Cardiac fibroblast (primary cell): ENCODE measurements at regions not wholly inside any gene's neighbourhood (a gene's known extent, or its start where the extent isn't known, plus 50 kb on each side); places are given as distances from the start of the nearest gene placed in this dataset.
A peak's percentile ranks its signal among the peaks of the same experiment; 100 is the strongest.

Experiments
- DNase-seq, 2 donors: peaks; one replicate each; pipeline versions ENCODE4 v3.0.0 to v3.0.0-alpha.2; 2010; ENCODE audit warnings: low read depth in 2 of 2
- H3K4me3 ChIP-seq, 2 donors: replicated peaks in 1 of 2; 1 replicate in 1 of 2; 2 replicates in 1 of 2; pipeline ENCODE4 v1.5.1; 2011; ENCODE audit warnings: low read depth in 2 of 2, low read length in 2 of 2, mild to moderate bottlenecking in 2 of 2, moderate library complexity in 1 of 2
- TF ChIP-seq, protein P1 (sequence below): IDR thresholded peaks from one replicate; pipeline ENCODE4 v1.5.1; 2011; ENCODE audit warnings: low read depth, mild to moderate bottlenecking, low read length, inconsistent platforms

DNA sequence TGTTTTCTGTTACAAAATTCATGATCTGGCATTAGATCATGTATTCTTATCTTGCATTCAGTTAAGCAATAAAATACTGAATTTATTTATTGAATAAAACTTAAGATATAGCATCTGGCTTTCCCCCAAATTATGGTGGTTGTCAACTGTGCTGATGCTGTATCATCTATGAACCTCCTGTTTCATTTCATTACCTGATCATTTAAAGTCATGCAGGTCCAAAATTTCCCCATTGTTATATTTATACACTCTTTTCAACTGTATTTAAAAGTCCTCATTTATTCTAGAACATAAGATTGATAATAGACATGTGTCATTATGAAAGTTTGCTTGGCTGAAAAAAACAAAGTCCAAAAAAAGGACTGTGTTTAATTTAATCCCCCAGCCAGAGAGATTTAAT, 627.4 kb upstream of the ADGRB3 start:
- H3K4me3 ChIP-seq, result no peak overlapping the region
- TF ChIP-seq, protein P1, sequence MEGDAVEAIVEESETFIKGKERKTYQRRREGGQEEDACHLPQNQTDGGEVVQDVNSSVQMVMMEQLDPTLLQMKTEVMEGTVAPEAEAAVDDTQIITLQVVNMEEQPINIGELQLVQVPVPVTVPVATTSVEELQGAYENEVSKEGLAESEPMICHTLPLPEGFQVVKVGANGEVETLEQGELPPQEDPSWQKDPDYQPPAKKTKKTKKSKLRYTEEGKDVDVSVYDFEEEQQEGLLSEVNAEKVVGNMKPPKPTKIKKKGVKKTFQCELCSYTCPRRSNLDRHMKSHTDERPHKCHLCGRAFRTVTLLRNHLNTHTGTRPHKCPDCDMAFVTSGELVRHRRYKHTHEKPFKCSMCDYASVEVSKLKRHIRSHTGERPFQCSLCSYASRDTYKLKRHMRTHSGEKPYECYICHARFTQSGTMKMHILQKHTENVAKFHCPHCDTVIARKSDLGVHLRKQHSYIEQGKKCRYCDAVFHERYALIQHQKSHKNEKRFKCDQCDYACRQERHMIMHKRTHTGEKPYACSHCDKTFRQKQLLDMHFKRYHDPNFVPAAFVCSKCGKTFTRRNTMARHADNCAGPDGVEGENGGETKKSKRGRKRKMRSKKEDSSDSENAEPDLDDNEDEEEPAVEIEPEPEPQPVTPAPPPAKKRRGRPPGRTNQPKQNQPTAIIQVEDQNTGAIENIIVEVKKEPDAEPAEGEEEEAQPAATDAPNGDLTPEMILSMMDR, result no peak
- DNase-seq, result no peak

DNA sequence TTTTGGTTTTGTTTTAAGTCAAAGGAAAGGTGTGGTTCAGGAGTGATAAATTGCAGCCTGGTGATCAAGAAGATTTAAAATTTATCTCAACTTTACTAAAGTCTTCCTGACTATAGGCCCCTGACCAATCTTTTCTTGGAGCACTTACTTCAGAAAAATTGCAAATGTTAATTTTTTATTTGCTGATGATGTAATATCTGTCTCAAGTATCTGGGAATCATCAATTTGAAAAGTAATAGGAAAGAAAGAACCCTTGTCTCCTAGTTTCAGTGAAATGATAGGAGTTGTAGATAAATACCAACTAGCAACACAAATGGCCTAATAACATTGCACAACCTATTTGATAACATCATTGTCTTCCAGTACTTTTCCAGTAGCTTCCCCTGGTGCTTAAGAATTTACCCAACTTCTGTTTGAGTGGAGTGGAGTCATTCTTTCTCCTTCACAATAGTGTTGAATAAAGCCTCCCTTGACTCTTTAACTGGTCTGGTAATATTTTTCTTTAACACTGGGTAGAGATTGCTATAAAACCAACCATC, 648.3 kb upstream of the ADGRB3 start:
- no peak overlapping the region for H3K4me3 ChIP-seq
- peak in 1 of 2 donors; percentile 8 for DNase-seq
- TF ChIP-seq, protein P1, result no peak

DNA sequence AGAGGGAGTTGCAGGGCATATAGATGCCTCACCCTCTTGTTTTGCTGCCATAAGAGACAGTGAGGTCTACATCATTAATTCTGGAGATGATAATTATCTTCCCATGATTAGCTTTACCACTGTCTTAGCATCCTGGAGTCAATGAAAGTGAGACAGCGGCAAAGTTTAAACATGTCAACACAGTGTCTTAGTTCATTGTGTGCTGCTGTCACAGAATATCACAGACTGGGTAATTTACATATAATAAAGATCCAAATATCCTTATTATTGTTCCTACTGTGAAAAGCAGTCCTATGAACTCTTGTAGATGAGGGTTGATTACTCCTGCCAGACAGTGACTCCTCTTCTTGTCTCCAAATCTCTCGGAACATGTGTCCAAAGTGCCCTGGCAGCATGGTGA, 658.6 kb upstream of the ADGRB3 start:
- no peak for DNase-seq

DNA sequence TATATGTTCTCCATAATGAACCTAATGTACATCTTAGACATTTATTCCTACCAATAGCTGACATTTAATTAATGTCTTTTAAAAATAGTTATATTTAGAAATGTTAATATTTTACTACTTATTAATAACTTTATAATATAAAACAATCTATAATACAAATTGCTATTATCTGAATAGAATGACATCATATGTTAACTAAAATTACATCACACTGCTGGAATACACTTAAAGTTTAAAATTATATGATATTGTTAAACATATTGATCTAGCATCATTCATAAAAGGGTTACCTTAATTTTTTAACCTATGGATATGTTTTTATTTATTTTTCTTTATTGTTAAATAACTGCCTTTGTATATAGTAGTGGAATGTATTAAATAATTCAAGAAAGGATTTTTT, 660.2 kb upstream of the ADGRB3 start:
- TF ChIP-seq, protein P1, result no peak
- DNase-seq, result no peak
- no peak overlapping the region for H3K4me3 ChIP-seq

More for the DNA sequence above, 658.6 kb upstream of the ADGRB3 start:
- TF ChIP-seq, protein P1, result no peak
- no peak overlapping the region for H3K4me3 ChIP-seq

DNA sequence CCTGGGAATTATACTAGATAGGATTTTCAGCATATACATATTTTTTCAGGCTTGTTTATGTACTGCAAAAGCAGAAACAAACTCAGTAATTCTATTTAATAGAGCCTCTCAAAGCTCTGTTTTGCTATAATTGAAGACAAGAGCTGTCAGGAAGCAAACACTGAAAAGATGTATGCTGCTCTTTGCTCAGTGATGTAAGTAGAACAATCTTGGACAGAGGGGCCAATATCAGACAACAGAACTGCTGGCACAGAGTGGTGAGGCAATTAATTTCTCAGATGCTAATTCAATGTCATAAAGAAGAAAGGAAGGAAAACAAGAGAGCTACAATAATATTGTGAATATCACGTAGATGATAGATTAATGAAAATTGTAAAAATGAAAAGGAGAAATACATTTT, 663.3 kb upstream of the ADGRB3 start:
- TF ChIP-seq, protein P1, result no peak
- no peak overlapping the region for H3K4me3 ChIP-seq
- DNase-seq, result no peak

DNA sequence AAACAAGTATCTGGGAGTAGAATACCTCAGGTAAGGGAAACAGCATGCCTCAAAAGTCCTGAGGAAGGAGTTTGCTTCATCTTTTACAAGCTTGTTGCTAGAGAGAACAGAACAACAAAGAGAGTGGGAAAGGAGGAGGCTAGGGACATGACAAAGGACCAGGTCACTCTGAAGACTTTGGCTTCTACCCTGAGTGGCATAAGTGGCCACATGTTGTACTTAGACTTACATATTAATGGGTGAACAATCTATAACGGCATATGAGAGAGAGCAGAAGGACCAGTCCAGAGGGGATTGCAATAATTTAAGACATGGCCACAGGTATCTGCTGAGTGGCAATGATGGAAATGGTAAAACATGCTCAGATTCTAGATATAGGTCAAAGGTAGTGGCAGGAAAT, 668.3 kb upstream of the ADGRB3 start:
- TF ChIP-seq, protein P1, result no peak
- DNase-seq, result no peak
- H3K4me3 ChIP-seq, result no peak overlapping the region

DNA sequence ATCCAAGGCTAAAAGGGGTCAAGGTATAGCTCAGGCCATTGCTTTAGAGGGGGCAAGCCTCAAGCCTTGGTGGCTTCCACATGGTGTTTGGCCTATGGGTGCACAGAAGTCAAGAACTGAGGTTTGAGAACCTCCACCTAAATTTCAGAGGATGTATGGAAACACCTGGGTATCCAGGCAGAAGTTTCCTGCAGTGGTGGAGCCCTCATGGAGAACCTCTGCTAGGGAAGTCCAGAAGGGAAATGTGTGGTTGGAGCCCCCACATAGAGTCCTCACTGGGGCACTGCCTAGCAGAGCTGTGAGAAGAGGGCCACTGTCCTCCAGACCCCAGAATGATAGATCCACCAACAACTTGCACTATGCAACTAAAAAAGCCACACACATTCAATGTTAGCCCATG, 678.7 kb upstream of the ADGRB3 start:
- no peak for DNase-seq
- TF ChIP-seq, protein P1, result no peak
- H3K4me3 ChIP-seq, result no peak overlapping the region
